ENCODE measurements at regions not wholly inside any gene's neighbourhood (a gene's known extent, or its start where the extent isn't known, plus 50 kb on each side); places are given as distances from the start of the nearest gene placed in this dataset.

DNA sequence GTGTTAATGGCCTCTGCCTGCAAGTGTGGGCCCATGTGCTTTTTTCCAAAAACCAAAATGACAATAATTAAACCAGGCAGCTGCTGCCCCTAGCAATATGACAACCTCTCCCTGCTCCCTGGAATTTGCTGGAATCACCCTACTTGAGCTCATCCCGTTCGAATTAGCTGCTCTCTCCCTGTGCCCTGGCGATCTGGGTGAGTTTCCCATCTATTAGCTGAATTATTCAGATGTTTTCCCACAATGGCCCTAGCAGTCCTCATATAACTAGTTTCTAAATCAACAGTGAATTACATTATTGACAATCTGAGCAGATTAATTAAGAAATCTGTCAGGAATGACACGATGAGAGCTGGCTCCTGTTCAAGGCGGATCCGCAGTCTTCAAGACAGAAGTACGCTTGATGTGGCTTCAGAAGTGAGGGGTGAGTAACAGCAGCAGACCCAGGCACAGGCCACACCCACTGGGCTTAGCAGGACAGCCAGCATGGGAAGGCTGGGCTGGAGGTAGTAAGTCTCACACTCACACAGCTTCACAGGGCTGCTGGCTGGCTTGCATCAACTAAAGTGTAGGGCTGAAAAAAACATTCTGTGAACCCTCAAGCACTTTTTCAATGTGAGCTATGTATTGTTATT, 366.2 kb upstream of the ID2 start (continued):
- TF ChIP-seq, protein P1, sequence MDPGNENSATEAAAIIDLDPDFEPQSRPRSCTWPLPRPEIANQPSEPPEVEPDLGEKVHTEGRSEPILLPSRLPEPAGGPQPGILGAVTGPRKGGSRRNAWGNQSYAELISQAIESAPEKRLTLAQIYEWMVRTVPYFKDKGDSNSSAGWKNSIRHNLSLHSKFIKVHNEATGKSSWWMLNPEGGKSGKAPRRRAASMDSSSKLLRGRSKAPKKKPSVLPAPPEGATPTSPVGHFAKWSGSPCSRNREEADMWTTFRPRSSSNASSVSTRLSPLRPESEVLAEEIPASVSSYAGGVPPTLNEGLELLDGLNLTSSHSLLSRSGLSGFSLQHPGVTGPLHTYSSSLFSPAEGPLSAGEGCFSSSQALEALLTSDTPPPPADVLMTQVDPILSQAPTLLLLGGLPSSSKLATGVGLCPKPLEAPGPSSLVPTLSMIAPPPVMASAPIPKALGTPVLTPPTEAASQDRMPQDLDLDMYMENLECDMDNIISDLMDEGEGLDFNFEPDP (CRISPR knock-in tag; IDR thresholded peaks at IDR 0.05): no peak
- TF ChIP-seq, protein P2, sequence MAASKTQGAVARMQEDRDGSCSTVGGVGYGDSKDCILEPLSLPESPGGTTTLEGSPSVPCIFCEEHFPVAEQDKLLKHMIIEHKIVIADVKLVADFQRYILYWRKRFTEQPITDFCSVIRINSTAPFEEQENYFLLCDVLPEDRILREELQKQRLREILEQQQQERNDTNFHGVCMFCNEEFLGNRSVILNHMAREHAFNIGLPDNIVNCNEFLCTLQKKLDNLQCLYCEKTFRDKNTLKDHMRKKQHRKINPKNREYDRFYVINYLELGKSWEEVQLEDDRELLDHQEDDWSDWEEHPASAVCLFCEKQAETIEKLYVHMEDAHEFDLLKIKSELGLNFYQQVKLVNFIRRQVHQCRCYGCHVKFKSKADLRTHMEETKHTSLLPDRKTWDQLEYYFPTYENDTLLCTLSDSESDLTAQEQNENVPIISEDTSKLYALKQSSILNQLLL (CRISPR knock-in tag; IDR thresholded peaks at IDR 0.05; ENCODE audit: borderline replicate concordance): no peak
- no peak for TF ChIP-seq GABPA (tag; conservative IDR thresholded peaks at IDR 0.05; ENCODE audit: low read depth)
- TF ChIP-seq HDAC8 (tag; IDR thresholded peaks at IDR 0.05): no peak
- TF ChIP-seq, protein P3, sequence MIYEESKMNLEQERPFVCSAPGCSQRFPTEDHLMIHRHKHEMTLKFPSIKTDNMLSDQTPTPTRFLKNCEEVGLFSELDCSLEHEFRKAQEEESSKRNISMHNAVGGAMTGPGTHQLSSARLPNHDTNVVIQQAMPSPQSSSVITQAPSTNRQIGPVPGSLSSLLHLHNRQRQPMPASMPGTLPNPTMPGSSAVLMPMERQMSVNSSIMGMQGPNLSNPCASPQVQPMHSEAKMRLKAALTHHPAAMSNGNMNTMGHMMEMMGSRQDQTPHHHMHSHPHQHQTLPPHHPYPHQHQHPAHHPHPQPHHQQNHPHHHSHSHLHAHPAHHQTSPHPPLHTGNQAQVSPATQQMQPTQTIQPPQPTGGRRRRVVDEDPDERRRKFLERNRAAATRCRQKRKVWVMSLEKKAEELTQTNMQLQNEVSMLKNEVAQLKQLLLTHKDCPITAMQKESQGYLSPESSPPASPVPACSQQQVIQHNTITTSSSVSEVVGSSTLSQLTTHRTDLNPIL (CRISPR knock-in tag; IDR thresholded peaks at IDR 0.05): no peak
- TF ChIP-seq, protein P4, sequence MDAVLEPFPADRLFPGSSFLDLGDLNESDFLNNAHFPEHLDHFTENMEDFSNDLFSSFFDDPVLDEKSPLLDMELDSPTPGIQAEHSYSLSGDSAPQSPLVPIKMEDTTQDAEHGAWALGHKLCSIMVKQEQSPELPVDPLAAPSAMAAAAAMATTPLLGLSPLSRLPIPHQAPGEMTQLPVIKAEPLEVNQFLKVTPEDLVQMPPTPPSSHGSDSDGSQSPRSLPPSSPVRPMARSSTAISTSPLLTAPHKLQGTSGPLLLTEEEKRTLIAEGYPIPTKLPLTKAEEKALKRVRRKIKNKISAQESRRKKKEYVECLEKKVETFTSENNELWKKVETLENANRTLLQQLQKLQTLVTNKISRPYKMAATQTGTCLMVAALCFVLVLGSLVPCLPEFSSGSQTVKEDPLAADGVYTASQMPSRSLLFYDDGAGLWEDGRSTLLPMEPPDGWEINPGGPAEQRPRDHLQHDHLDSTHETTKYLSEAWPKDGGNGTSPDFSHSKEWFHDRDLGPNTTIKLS (IDR thresholded peaks at IDR 0.05; ENCODE audit: borderline replicate concordance, low read depth): no peak
- TF ChIP-seq, protein P5, sequence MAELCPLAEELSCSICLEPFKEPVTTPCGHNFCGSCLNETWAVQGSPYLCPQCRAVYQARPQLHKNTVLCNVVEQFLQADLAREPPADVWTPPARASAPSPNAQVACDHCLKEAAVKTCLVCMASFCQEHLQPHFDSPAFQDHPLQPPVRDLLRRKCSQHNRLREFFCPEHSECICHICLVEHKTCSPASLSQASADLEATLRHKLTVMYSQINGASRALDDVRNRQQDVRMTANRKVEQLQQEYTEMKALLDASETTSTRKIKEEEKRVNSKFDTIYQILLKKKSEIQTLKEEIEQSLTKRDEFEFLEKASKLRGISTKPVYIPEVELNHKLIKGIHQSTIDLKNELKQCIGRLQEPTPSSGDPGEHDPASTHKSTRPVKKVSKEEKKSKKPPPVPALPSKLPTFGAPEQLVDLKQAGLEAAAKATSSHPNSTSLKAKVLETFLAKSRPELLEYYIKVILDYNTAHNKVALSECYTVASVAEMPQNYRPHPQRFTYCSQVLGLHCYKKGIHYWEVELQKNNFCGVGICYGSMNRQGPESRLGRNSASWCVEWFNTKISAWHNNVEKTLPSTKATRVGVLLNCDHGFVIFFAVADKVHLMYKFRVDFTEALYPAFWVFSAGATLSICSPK (IDR thresholded peaks at IDR 0.05; ENCODE audit: borderline replicate concordance): no peak
- no peak for TF ChIP-seq FOXK2 (conservative IDR thresholded peaks at IDR 0.05 in 1 of 2, IDR thresholded peaks at IDR 0.05 in 1 of 2; ENCODE audit: low read depth in 2 of 2)
- no peak for TF ChIP-seq RNF2 (IDR thresholded peaks at IDR 0.05)
- TF ChIP-seq, protein P6, sequence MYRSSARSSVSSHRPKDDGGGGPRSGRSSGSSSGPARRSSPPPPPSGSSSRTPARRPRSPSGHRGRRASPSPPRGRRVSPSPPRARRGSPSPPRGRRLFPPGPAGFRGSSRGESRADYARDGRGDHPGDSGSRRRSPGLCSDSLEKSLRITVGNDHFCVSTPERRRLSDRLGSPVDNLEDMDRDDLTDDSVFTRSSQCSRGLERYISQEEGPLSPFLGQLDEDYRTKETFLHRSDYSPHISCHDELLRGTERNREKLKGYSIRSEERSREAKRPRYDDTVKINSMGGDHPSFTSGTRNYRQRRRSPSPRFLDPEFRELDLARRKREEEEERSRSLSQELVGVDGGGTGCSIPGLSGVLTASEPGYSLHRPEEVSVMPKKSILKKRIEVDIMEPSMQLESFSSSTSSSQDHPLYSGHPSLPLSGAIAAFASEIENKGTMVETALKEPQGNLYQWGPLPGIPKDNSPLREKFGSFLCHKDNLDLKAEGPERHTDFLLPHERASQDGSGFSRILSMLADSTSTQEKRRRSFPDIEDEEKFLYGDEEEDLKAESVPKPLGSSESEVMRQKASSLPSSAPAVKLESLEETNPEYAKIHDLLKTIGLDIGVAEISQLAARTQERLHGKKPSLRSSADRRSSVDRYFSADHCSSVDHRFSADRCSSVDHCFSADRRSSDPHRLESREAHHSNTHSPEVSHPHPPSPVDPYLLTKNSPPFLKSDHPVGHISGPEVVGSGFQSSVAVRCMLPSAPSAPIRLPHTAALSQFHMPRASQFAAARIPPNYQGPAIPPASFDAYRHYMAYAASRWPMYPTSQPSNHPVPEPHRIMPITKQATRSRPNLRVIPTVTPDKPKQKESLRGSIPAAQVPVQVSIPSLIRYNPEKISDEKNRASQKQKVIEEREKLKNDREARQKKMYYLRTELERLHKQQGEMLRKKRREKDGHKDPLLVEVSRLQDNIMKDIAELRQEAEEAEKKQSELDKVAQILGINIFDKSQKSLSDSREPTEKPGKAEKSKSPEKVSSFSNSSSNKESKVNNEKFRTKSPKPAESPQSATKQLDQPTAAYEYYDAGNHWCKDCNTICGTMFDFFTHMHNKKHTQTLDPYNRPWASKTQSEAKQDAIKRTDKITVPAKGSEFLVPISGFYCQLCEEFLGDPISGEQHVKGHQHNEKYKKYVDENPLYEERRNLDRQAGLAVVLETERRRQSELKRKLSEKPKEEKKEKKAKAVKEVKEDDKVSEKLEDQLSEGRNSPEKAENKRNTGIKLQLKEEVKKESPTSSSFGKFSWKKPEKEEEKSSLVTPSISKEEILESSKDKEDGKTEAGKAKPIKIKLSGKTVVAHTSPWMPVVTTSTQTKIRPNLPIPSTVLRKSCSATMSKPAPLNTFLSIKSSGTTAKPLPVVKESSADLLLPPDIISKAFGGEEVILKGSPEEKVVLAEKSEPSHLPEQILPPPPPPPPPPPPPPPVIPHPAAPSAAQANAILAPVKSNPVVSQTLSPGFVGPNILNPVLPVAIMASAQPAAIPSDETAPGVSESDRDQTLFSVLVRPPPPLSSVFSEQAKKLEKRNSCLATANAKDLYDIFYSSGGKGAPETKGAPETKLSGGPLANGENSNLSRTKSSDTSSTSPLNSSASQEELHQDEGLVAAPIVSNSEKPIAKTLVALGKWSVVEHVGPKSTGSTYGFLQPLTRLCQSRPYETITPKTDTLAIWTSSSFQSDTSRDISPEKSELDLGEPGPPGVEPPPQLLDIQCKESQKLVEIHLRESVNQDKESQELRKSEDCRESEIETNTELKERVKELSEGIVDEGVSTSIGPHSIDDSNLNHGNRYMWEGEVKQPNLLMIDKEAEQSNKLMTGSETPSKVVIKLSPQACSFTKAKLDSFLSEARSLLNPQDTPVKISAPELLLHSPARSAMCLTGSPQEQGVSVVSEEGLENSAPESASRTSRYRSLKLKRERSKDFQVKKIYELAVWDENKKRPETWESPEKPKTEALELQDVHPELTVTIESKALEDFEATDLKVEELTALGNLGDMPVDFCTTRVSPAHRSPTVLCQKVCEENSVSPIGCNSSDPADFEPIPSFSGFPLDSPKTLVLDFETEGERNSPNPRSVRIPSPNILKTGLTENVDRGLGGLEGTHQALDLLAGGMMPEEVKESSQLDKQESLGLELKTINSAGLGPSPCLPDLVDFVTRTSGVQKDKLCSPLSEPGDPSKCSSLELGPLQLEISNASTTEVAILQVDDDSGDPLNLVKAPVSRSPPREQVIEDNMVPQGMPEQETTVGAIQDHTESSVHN (IDR thresholded peaks at IDR 0.05; ENCODE audit: borderline replicate concordance in 1 of 2, low read depth in 1 of 2): no peak

Data from K562 (cell line).